PC-3 (cell line): ENCODE measurements at regions not wholly inside any gene's neighbourhood (a gene's known extent, or its start where the extent isn't known, plus 50 kb on each side); places are given as distances from the start of the nearest gene placed in this dataset.

ENCODE experiments used
- ATAC-seq: fragments of 200-7000 bp; cut with Tn5 transposase; 2 replicates; pipeline ENCODE4 v1.9.1; 2020; ENCODE audit warnings: mild to moderate bottlenecking, moderate library complexity
- BruUV-seq: library from RNA; stranded (reverse); fragments of 400-500 nt; replicated peaks from 2 replicates; lab custom pipeline; 2021; lab: Mats Ljungman, UMichigan
- CTCF ChIA-PET: fragments of 300-600 bp; sonication (Branson Sonifier 250); formaldehyde crosslinking; loops from one replicate; lab custom pipeline; 2022; ENCODE audit warnings: antibody characterized with exemption; lab: Charles Lee
- POLR2A ChIA-PET: fragments of 300-600 bp; sonication (Branson Sonifier 250); formaldehyde crosslinking; loops from one replicate; lab custom pipeline; 2022; ENCODE audit warnings: antibody characterized with exemption; ENCODE audit not compliant: unreplicated experiment; lab: Charles Lee
- DNase-seq: peaks from one replicate; pipeline ENCODE4 v3.0.0-alpha.2; 2015
- H2AFZ ChIP-seq: fragments of 300-600 bp; sonication (generic); 2 replicates; pipeline ENCODE4 v1.6.0; 2016; ENCODE audit warnings: antibody characterized with exemption, low read length
- H3F3A ChIP-seq: fragments of 300-600 bp; sonication (generic); one replicate; pipeline ENCODE4 v1.6.0; 2017; ENCODE audit warnings: antibody characterized with exemption, low read length, control low read depth, mild to moderate bottlenecking; ENCODE audit not compliant: unreplicated experiment
- H3K27ac ChIP-seq: fragments of 300-600 bp; sonication (generic); 2 replicates; pipeline ENCODE4 v1.5.1; 2016; ENCODE audit warnings: mild to moderate bottlenecking, low read length
- H3K27me3 ChIP-seq: fragments of 300-600 bp; sonication (generic); 2 replicates; pipeline ENCODE4 v1.6.1; 2016; ENCODE audit warnings: low read length, mixed read lengths
- H3K36me3 ChIP-seq: fragments of 300-600 bp; sonication (generic); 2 replicates; pipeline ENCODE4 v1.6.1; 2016; ENCODE audit warnings: low read depth, mixed run types, low read length, mixed read lengths
- H3K4me1 ChIP-seq: fragments of 300-600 bp; sonication (generic); 2 replicates; pipeline ENCODE4 v1.5.1; 2016; ENCODE audit warnings: low read length; ENCODE audit not compliant: insufficient read depth
- H3K4me2 ChIP-seq: fragments of 300-600 bp; sonication (generic); 2 replicates; pipeline ENCODE4 v1.6.0; 2016; ENCODE audit warnings: low read length
- H3K4me3 ChIP-seq: fragments of 300-600 bp; sonication (generic); 2 replicates; pipeline ENCODE4 v1.5.1; 2016; ENCODE audit warnings: mild to moderate bottlenecking, low read length, mixed read lengths
- H3K79me2 ChIP-seq: fragments of 300-600 bp; sonication (generic); 2 replicates; pipeline ENCODE4 v1.6.1; 2017; ENCODE audit warnings: low read length, mixed read lengths
- H3K9ac ChIP-seq: fragments of 300-600 bp; sonication (generic); 2 replicates; pipeline ENCODE4 v1.6.0; 2016; ENCODE audit warnings: mild to moderate bottlenecking, low read length
- H3K9me2 ChIP-seq: fragments of 300-600 bp; sonication (generic); replicated peaks from 2 replicates; pipeline ENCODE4 v1.6.1; 2016; ENCODE audit warnings: mixed run types, low read length, mixed read lengths
- H3K9me3 ChIP-seq: fragments of 300-600 bp; sonication (generic); 2 replicates; pipeline ENCODE4 v1.6.1; 2016; ENCODE audit warnings: low read length, mixed read lengths
- H4K20me1 ChIP-seq: fragments of 300-600 bp; sonication (generic); 2 replicates; pipeline ENCODE4 v1.6.1; 2016; ENCODE audit warnings: low read length, mixed read lengths
- EZH2 ChIP-seq: fragments of 300-600 bp; sonication (generic); IDR thresholded peaks from one replicate; pipeline ENCODE4 v1.6.1; 2017; ENCODE audit warnings: antibody characterized with exemption, mild to moderate bottlenecking, low read length; ENCODE audit not compliant: unreplicated experiment
- EZH2phosphoT487 ChIP-seq: fragments of 300-600 bp; sonication (generic); IDR thresholded peaks from 2 replicates; pipeline ENCODE4 v1.6.1; 2018; ENCODE audit warnings: mild to moderate bottlenecking, antibody characterized with exemption, low read length, borderline replicate concordance
- intact Hi-C: fragments of 100-400 bp; cut with micrococcal nuclease; formaldehyde crosslinking; loops from 2 replicates; pipeline ENCODE4 v1.9.0; 2023
- TF ChIP-seq, protein P1 (sequence below): fragments of 300-600 bp; sonication (generic); conservative IDR thresholded peaks from 2 replicates; pipeline ENCODE4 v1.5.1; 2017; ENCODE audit warnings: antibody characterized with exemption, low read depth, mild to moderate bottlenecking, low read length

DNA sequence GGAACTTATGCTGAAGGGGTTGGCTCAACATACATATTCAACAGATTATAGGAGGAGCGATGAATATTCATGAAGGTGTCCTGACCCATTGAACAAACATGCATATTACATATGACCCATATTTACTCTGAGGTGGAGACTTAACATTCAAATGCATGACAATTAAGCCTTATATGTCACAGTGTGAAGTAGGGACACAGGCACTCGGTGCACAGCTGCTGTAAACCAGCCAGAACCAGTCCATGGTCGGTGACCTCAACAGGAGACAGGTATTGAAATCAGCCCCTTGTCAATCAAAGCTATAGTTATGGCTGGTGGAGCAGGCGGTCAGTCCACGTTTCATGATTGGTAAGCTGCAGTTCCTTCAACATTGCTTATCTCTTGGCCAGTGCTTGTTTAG, 347.3 kb downstream of the THBS2 start:
- no peaks in the 10 kb centered on the region for H3K4me1 ChIP-seq
- no TSS peak for BruUV-seq
- CTCF ChIA-PET: no interaction called here
- H3K36me3 ChIP-seq: no peaks in the 10 kb centered on the region
- H3K9me3 ChIP-seq: no peaks in the 10 kb centered on the region
- POLR2A ChIA-PET: no interaction called here
- H4K20me1 ChIP-seq: no peaks in the 10 kb centered on the region
- peaks cover 15% of the 10 kb centered on the region for H3K27me3 ChIP-seq
- H3K4me3 ChIP-seq: no peak overlapping the region
- ATAC-seq (no peak), DNase-seq (no peak)
- no peaks in the 10 kb centered on the region for H3K9me2 ChIP-seq
- no peaks in the 10 kb centered on the region for H3K79me2 ChIP-seq
- H3F3A ChIP-seq: no peaks in the 10 kb centered on the region
- H3K4me2 ChIP-seq: no peak overlapping the region
- H2AFZ ChIP-seq: no peak overlapping the region
- intact Hi-C loops: no loop called here
- H3K27ac ChIP-seq: no peak overlapping the region
- no peak overlapping the region for H3K9ac ChIP-seq
- TF ChIP-seq EZH2 (no peak), EZH2phosphoT487 (no peak)
- TF ChIP-seq, protein P1, sequence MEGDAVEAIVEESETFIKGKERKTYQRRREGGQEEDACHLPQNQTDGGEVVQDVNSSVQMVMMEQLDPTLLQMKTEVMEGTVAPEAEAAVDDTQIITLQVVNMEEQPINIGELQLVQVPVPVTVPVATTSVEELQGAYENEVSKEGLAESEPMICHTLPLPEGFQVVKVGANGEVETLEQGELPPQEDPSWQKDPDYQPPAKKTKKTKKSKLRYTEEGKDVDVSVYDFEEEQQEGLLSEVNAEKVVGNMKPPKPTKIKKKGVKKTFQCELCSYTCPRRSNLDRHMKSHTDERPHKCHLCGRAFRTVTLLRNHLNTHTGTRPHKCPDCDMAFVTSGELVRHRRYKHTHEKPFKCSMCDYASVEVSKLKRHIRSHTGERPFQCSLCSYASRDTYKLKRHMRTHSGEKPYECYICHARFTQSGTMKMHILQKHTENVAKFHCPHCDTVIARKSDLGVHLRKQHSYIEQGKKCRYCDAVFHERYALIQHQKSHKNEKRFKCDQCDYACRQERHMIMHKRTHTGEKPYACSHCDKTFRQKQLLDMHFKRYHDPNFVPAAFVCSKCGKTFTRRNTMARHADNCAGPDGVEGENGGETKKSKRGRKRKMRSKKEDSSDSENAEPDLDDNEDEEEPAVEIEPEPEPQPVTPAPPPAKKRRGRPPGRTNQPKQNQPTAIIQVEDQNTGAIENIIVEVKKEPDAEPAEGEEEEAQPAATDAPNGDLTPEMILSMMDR: no peak

DNA sequence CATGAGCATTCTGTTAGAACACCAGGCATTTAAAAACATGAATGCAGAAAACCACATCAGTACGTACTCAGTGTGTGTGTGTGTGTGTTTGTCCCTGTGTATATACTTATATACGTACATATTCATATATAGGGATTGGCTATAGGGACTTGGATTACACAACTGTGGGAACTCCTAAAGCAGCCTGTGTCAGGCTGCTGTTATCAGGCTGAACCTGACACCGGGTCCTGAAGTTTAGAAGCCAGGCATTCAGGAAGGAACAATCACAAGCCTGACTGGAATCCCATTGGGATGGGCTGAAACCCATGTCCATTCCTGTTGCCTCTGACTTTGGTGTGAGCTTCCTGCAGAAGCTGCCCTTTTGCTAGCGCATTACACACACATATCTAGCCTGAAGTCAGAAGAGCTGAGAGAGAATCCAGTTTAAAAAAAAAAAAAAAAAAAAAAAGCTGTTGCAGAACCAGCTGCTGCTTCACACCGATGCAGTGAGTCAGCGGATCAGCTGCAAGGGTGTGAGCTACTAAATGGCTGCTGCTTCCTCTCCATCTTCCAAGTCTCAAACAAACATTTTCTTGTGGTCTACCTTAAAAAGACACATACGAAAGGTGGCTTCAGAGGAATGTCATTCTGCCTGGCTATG, 348.1 kb downstream of the THBS2 start:
- ATAC-seq: no peak
- TF ChIP-seq EZH2 (no peak), EZH2phosphoT487 (no peak)
- TF ChIP-seq, protein P1: no peak
- H3K27me3 ChIP-seq: peaks cover 22% of the 10 kb centered on the region
- H4K20me1 ChIP-seq: no peaks in the 10 kb centered on the region
- no peaks in the 10 kb centered on the region for H3K4me1 ChIP-seq
- ChIA-PET CTCF (no interaction called here), POLR2A (no interaction called here)
- H3K9me2 ChIP-seq: no peaks in the 10 kb centered on the region
- H3K4me2 ChIP-seq: no peak overlapping the region
- no peaks in the 10 kb centered on the region for H3K36me3 ChIP-seq
- DNase-seq: no peak
- no peaks in the 10 kb centered on the region for H3F3A ChIP-seq
- no TSS peak for BruUV-seq
- no peak overlapping the region for H3K4me3 ChIP-seq
- no peak overlapping the region for H3K27ac ChIP-seq
- no peak overlapping the region for H3K9ac ChIP-seq
- intact Hi-C loops: no loop called here
- no peak overlapping the region for H2AFZ ChIP-seq
- no peaks in the 10 kb centered on the region for H3K9me3 ChIP-seq
- H3K79me2 ChIP-seq: no peaks in the 10 kb centered on the region

DNA sequence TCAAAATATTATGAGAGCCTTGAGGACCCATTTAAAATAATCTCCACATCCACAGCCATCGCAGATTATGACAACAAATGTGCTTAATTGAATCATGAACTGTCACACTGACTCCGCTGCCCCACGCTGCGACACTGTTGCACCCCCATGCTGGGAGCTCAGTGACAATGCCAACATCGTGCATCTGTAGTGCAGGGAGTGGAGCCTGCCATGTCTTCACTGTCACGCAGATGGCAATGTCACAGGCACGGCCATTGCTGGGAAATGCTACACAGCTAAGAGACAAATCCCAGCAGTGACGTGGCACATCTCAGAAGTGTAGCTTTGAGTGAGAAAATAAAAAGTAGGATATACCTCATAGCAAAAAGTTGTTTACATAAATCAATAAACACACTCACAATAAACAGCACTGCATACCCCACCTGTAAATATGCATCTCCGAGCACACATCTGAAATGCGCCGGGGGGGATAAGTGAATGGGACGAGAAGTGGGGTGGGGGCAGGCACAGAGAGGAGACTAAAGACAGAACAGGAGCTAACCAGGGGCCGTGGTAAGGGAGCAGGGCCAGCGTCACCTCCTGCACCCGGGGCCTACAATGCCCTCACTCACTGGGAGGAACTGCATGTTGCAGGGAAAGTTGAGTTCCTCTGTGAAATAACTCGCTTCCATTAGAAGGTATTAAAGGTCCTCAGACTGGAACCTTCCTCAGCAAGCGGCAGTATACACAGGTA, 349.9 kb downstream of the THBS2 start:
- peaks cover 29% of the 10 kb centered on the region for H3K27me3 ChIP-seq

More for the DNA sequence above, 349.9 kb downstream of the THBS2 start:
- TF ChIP-seq, protein P1: no peak
- TF ChIP-seq EZH2 (no peak), EZH2phosphoT487 (no peak)
- Histone ChIP-seq H3K27ac (no peak overlapping the region), H2AFZ (no peak overlapping the region), H3K9me2 (no peaks in the 10 kb centered on the region), H3K9me3 (no peaks in the 10 kb centered on the region), H3K79me2 (no peaks in the 10 kb centered on the region), H3K9ac (no peak overlapping the region), H4K20me1 (no peaks in the 10 kb centered on the region), H3F3A (no peaks in the 10 kb centered on the region), H3K4me2 (no peak overlapping the region), H3K4me1 (no peaks in the 10 kb centered on the region), H3K4me3 (no peak overlapping the region), H3K36me3 (no peaks in the 10 kb centered on the region)
- intact Hi-C loops: no loop called here
- ATAC-seq (no peak), DNase-seq (no peak)
- ChIA-PET POLR2A (no interaction called here), CTCF (no interaction called here)
- BruUV-seq: no TSS peak
